ENCODE measurements at regions not wholly inside any gene's neighbourhood (a gene's known extent, or its start where the extent isn't known, plus 50 kb on each side); places are given as distances from the start of the nearest gene placed in this dataset.

GRCh38 chr10:123584419-123584775, 81.8 kb upstream of the GPR26 start:
- Histone ChIP-seq H3K9me3 (no peaks in the 10 kb centered on the region), H3K27me3 (peaks cover 0 to 58% (median 24%) of the 10 kb centered on the region in 9 donors), H3K36me3 (no peaks in the 10 kb centered on the region), H3K4me1 (peaks cover 0 to 11% (median 0%) of the 10 kb centered on the region in 12 donors), H3K27ac (peak overlapping the region in 1 of 12 donors; percentile 61), H3K4me3 (no peak overlapping the region)
- TF ChIP-seq, protein P1, sequence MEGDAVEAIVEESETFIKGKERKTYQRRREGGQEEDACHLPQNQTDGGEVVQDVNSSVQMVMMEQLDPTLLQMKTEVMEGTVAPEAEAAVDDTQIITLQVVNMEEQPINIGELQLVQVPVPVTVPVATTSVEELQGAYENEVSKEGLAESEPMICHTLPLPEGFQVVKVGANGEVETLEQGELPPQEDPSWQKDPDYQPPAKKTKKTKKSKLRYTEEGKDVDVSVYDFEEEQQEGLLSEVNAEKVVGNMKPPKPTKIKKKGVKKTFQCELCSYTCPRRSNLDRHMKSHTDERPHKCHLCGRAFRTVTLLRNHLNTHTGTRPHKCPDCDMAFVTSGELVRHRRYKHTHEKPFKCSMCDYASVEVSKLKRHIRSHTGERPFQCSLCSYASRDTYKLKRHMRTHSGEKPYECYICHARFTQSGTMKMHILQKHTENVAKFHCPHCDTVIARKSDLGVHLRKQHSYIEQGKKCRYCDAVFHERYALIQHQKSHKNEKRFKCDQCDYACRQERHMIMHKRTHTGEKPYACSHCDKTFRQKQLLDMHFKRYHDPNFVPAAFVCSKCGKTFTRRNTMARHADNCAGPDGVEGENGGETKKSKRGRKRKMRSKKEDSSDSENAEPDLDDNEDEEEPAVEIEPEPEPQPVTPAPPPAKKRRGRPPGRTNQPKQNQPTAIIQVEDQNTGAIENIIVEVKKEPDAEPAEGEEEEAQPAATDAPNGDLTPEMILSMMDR (IDR thresholded peaks at IDR 0.05): no peak
- no peak for TF ChIP-seq POLR2A (IDR thresholded peaks at IDR 0.05)
- DNase-seq: no peak
- no peak for ATAC-seq
- intact Hi-C loops (cut with DNase I): loop anchor here in 7 of 10 donors (5.0 to 10.0 kb wide), 3 partner anchors 800 to 810 kb away; no protein-coding TSS in a partner anchor
- 78 to 82% (median 81%) methylated on average over 9 to 12 of the region's 12 CpGs for WGBS, 4 donors

GRCh38 chr10:123585477-123586445, 80.4 kb upstream of the GPR26 start:
- H3K27me3 ChIP-seq: peaks cover 0 to 46% (median 16%) of the 10 kb centered on the region in 9 donors
- no peaks in the 10 kb centered on the region for H3K9me3 ChIP-seq
- H3K27ac ChIP-seq: no peak overlapping the region
- WGBS, 4 donors: 72 to 83% (median 77%) methylated on average over 12 of the region's 12 CpGs
- ATAC-seq (no peak), DNase-seq (no peak)
- H3K4me1 ChIP-seq: peaks cover 0 to 11% (median 0%) of the 10 kb centered on the region in 12 donors
- no peaks in the 10 kb centered on the region for H3K36me3 ChIP-seq
- TF ChIP-seq, protein P1 (IDR thresholded peaks at IDR 0.05): no peak
- H3K4me3 ChIP-seq: no peak overlapping the region
- intact Hi-C loops (cut with DNase I): loop anchor here in 3 of 10 donors (10.0 kb wide), 2 partner anchors 799 to 809 kb away; no protein-coding TSS in a partner anchor

DNA sequence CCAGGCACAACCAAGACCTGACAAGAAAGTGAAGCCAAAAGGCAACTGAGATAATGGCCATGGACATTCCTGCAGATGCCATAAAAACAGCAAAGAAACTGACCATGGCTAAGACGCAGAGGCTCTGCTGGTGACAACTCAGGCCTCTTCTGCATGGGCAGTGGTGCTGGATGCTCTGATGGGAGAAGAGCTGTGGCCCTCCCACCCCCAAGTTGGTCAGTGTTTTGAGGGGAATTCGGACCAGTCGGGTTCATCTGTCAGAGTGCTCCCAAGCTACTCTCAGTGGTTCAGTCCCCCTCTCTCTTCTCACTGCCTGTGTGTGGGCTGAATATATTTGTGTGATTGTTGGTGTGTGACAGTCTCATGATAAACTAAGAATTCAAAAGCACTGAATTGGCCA, 79.0 kb upstream of the GPR26 start:
- no peak for TF ChIP-seq POLR2A (IDR thresholded peaks at IDR 0.05)
- TF ChIP-seq, protein P1 (IDR thresholded peaks at IDR 0.05): no peak
- Histone ChIP-seq H3K4me1 (peaks cover 0 to 11% (median 0%) of the 10 kb centered on the region in 12 donors), H3K4me3 (no peak overlapping the region), H3K27me3 (peaks cover 0 to 33% (median 12%) of the 10 kb centered on the region in 9 donors), H3K36me3 (no peaks in the 10 kb centered on the region), H3K27ac (no peak overlapping the region), H3K9me3 (peaks cover 0 to 4% (median 0%) of the 10 kb centered on the region in 12 donors)
- 82 to 85% (median 83%) methylated on average over 3 of the region's 3 CpGs for WGBS, 4 donors
- intact Hi-C loops (cut with DNase I): loop anchor here in 3 of 10 donors (10.0 kb wide), 2 partner anchors 798 to 808 kb away; no protein-coding TSS in a partner anchor
- ATAC-seq: no peak
- DNase-seq: no peak

DNA sequence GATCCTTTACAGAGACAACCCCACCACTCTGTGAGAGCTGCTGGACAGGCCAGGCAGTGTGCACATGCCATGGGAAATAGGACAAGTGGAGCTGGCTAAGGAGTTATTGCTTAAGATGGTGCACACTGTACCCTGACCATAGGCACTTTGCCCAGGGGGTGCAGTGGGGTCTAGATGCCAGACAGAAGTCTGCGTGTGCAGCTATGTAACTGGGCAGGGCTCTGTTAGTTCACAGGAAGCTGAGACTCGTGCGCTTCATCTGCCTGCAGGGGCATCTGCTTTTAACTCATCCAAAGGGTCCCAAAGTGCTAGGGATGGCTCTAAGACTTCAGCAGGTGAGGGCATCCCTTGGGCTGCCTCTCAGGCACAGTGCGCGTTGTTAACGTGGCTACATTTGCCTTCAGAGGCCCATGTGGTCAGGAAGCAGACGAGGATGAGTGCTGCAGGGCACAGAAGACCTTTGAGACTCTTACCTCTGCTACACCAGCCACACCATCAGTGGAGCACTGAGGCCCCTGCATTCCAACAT, 77.7 kb upstream of the GPR26 start:
- no peak for ATAC-seq
- intact Hi-C loops (cut with DNase I): loop anchor here in 3 of 10 donors (10.0 kb wide), 2 partner anchors 796 to 806 kb away; no protein-coding TSS in a partner anchor
- H3K36me3 ChIP-seq: no peaks in the 10 kb centered on the region
- 59 to 82% (median 63%) methylated on average over 5 to 7 of the region's 7 CpGs for WGBS, 4 donors
- DNase-seq: no peak
- peaks cover 0 to 7% (median 0%) of the 10 kb centered on the region in 12 donors for H3K4me1 ChIP-seq
- H3K9me3 ChIP-seq: peaks cover 0 to 14% (median 0%) of the 10 kb centered on the region in 12 donors
- TF ChIP-seq POLR2A (IDR thresholded peaks at IDR 0.05): no peak
- TF ChIP-seq, protein P1 (IDR thresholded peaks at IDR 0.05): no peak
- peaks cover 0 to 20% (median 6%) of the 10 kb centered on the region in 9 donors for H3K27me3 ChIP-seq
- no peak overlapping the region for H3K4me3 ChIP-seq
- H3K27ac ChIP-seq: no peak overlapping the region
